ENCODE measurements at regions not wholly inside any gene's neighbourhood (a gene's known extent, or its start where the extent isn't known, plus 50 kb on each side); places are given as distances from the start of the nearest gene placed in this dataset.
"Not testable (repeated sequence)": the region's sequence is repeated elsewhere in the genome, so short reads cannot be mapped to it uniquely, and the experiment has no call there.

DNA sequence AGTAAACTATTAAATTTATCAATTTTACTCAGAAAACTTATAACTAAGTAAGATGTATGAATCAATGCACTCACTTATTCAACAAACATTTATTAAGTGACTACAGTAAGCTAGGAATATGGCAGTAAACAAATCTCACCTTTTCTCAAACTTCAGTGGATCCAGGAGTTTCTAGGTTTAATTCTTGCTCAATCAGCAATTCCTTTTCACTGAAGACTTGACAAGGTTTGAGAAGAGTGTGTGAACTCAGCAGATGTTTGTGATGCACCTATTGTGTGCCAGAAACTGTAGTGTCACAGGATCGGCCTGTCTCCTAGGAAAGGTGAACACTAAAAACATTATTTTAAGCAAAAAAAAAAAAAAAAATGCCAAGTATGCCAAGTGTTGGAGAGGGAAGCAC, 167.8 kb downstream of the ALG10 start:
- no peak for DNase-seq (ENCODE audit: low read depth)

- DNase-seq (ENCODE audit: low read depth), result no peak
These were observed 176.6 kb downstream of the ALG10 start for GRCh38 chr12:34198924-34199323.

- no peak for DNase-seq (ENCODE audit: low read depth)
These were observed 181.7 kb downstream of the ALG10 start for GRCh38 chr12:34203866-34204620.

DNA sequence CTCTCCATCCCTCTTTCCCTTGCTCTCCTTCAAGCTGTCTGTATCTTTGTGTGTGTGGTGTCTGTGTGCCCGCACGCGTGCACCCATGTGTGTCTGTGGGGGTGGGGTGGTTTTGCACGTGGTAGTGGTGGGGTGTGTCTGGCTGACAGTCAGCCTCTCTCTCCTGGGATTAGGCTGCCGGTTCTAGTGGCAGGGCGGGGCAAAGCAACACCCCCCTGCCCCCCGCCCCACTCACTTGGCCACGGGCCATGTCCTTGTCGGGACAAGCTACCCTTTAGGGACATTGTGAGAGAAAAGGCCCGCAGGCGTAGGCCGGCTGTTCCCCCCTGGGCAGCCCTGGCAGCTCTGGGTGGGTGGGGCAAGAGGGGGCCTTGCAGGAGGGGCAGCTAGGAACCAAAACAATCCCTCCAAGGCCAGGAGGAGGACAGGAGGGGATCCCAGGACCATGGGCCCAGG, 182.6 kb downstream of the ALG10 start:
- DNase-seq (ENCODE audit: low read depth), result no peak

- no peak for DNase-seq (ENCODE audit: low read depth)
These were observed 183.1 kb downstream of the ALG10 start for GRCh38 chr12:34205401-34205800.

GRCh38 chr12:34206061-34206785, 183.9 kb downstream of the ALG10 start:
- no peak for DNase-seq (ENCODE audit: low read depth)

DNA sequence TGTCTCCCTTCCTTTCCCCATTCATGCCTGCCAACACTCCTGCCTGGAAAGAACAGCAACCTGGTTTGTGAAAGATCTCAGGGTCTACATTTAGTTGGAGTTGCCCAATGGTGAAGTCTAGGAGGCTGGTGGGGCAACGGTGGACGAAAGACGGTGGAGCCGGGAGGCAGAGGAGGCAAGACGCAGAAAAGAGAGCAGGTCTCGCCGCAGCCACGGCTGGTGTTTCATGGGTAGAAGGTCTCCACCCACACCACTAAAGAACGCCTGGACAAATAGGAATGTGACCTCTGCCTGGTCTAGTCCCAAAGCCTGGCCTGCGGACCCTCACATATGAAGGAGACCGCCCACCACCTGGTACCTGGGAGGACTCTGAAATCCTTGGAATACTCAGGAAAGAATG, 185.6 kb downstream of the ALG10 start:
- DNase-seq (ENCODE audit: low read depth), result no peak

DNA sequence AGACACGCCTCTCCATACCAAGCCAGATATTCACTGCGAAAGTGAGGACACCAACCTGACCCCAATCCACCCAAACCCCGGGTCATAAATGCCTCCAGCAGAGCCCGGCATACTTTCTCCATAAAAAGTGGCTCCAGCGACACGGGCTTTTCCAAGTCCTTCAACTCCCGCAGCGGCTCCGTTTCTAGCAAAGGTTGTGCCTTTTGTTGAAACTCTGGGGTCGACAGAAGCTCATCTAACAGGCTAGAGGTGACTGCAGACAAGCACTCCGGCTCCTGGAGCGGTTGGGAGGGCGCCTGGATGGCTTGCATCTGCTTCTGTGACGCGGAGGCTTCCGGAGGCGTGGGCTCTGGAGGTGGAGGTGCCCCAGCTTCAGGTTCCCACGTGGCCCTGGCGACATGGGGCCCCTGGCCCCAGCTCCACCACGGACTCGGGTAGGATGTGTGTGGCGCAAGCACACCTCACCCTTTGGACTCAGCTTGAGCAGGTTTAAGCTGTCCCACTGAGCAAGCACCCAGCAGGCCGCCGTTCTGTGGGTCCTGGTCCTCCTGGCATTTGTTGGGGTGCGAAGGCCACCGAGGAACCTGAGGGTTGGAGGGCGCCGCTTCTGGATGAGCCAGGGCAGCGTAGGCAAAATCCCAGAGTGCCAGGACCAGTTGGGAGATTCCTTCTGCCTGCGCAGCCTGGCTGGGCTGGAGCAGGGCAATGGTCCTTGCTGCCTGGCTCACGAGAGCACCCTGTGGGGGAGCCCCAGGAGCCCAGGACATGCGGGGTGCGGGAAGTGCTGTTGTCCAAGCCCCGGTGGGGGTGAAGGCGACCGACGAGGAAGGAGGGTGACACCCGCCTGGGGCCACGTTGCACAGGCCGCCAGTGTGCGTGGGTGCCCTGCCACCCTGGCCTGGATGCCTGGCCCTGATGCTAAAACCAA, 186.3 kb downstream of the ALG10 start:
- DNase-seq (ENCODE audit: low read depth), result no peak

- DNase-seq (ENCODE audit: low read depth), result no peak
These were observed 187.1 kb downstream of the ALG10 start for GRCh38 chr12:34209259-34209835.

- no peak for DNase-seq (ENCODE audit: low read depth)
These were observed 187.9 kb downstream of the ALG10 start for GRCh38 chr12:34210183-34210582.

DNA sequence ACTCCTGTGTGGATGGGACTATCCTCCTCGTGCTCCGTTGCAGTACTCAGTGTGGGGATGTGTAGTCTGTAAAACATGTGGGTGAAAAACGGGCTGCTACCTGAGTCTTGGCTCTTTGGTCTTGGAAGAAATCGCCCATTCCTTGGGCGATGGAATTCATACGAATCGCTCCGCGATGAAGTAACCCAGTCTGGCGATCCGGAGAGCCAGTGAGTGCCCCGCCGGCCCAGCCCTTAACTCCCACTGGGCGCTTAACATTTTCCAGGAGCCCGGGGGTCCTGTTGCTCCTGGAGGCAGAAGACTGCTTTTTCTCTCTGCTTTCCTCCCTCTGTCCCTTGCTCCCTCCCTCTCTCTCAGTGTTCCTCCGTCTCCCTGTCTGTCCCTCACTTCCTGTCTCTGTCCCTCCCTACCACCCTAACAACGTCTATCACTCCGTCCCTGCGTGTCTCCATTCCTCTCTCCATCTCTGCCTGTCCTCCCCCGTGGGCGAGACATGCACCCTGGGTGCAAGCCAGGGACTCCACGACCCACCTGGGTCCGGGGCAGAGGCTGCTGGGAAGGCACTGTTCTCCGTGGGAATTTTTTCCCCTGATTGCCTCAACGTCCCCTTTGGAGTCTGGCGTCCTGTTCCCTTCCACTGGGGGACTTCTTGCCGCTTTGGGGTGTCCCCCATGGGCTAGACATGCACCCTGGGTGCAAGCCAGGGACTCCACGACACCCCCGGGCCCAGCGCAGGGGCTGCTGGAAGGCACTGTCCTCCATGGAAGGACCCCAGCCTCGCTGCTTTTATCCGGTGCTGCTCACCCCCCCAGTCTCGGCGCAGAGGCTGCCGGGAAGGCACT, 188.6 kb downstream of the ALG10 start:
- DNase-seq (ENCODE audit: low read depth), result no peak

GRCh38 chr12:34212651-34213050, 190.4 kb downstream of the ALG10 start:
- DNase-seq (ENCODE audit: low read depth), result no peak

GRCh38 chr12:34214011-34214410, 191.7 kb downstream of the ALG10 start:
- DNase-seq (ENCODE audit: low read depth), result no peak

DNA sequence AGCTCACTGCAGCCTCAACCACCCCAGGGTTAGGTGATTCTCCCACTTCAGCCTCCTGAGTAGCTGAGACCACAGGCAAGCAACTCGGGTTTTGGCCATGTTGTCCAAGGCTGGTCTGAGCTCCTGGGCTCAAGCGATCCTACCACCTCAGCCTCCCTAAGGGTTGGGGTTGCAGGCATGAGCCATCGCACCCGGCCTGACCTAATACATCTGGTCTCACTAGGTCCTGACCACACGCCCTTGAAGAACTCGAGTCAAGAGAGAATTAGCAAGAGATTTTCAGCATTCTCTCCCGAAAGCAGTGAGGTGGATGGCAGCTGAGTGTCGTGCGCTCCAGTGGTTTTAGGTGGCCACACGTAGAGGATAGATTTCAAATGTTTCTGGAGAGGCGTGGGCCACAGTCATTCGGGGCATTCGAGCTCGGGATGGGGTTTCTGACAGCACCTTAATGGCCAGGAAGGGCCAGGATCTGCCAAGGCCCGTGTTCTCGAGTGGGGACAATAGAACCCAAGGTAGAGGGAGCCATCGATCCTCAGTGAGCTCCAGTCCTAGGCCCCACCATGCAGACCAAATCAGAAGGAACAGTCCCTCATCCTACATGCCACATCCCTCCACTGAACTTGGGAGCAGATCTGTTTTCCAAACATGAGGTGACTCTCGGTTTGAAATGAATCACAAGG, 193.1 kb downstream of the ALG10 start:
- DNase-seq (ENCODE audit: low read depth), result no peak

DNA sequence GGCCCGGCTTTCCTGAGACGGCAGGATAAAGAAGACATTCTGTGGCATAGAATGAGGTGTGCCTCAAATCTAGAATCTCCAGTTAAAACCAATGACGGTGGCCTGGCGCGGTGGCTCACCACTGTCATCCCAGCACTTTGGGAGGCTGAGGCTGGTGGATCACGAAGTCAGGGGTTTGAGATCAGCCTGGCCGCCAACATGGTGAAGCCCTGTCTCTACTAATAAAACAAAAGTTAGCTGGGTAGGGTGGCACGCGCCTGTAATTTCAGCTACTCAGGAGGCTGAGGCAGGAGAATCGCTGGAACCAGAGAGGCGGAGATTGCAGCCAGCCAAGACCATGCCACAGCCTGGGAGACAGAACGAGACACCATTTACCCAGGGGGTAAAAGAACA, 193.6 kb downstream of the ALG10 start:
- no peak for DNase-seq (ENCODE audit: low read depth)

GRCh38 chr12:34217660-34218059, 195.4 kb downstream of the ALG10 start:
- DNase-seq (ENCODE audit: low read depth), result no peak

GRCh38 chr12:34218193-34219045, 196.1 kb downstream of the ALG10 start:
- peak; percentile 48 for DNase-seq (ENCODE audit: low read depth)

GRCh38 chr12:34219046-34219770, 196.9 kb downstream of the ALG10 start:
- no peak for DNase-seq (ENCODE audit: low read depth)

DNA sequence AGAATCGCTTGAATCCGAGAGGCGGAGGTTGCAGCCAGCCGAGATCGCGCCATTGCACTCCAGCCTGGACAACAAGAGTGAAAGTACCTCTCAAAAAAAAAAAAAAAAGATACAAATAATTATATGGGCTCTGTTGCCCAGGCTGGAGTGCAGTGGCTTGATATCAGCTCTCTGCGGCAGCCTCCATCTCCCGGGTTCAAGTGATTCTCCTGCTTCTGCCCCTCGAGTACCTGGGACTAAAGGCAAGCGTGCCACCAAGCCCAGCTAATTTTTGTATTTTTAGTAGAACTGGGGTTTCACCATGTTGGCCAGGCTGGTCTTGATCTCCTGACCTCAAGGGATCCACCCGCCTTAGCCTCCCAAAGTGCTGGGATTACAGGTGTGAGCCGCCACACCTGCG, 197.8 kb downstream of the ALG10 start:
- not testable (repeated sequence) for DNase-seq (ENCODE audit: low read depth)
